ENCODE measurements at regions not wholly inside any gene's neighbourhood (a gene's known extent, or its start where the extent isn't known, plus 50 kb on each side); places are given as distances from the start of the nearest gene placed in this dataset.
A peak's percentile ranks its signal among the peaks of the same experiment; 100 is the strongest.

GRCh38 chr12:87160848-87161601 lies 868.2 kb downstream of the C12orf50 start:
- DNase-seq (ENCODE audit: low spot score) = no peak

DNA sequence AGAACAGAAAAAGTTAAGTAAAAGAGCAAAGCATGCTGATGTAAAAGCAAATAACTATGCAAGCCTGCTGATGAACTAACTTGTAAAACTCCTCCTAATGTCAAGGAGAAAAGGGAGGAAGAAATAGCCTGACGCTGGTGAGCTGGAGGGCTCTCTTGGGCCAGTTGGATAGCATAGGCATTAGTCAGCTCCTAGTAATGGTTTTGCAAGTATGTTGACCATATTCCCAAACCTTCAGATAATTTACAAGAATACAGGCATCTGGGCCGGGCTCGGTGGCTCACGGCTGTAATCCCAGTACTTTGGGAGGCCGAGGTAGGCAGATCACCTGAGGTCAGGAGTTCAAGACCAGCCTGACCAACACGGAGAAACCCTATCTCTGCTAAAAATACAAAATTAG lies 871.4 kb downstream of the C12orf50 start:
- no peak for DNase-seq (ENCODE audit: low spot score)

DNA sequence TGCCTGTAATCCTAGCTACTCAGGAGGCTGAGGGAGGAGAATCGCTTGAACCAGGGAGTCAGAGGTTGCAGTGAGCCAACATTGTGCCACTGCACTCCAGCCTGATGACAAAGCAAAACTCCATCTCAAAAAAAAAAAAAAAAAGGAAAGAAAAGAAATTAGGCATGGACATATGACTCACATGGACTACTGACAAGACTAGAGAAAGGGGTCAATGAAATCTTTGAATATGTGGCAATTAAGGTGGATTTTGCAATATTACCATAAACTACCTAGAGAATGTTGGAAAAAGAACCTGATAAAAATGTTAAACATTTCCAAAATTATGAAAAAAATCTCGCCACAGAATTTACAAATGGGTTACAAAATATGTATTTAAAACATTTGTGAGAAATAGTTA lies 873.6 kb downstream of the C12orf50 start:
- DNase-seq (ENCODE audit: low spot score) = no peak

DNA sequence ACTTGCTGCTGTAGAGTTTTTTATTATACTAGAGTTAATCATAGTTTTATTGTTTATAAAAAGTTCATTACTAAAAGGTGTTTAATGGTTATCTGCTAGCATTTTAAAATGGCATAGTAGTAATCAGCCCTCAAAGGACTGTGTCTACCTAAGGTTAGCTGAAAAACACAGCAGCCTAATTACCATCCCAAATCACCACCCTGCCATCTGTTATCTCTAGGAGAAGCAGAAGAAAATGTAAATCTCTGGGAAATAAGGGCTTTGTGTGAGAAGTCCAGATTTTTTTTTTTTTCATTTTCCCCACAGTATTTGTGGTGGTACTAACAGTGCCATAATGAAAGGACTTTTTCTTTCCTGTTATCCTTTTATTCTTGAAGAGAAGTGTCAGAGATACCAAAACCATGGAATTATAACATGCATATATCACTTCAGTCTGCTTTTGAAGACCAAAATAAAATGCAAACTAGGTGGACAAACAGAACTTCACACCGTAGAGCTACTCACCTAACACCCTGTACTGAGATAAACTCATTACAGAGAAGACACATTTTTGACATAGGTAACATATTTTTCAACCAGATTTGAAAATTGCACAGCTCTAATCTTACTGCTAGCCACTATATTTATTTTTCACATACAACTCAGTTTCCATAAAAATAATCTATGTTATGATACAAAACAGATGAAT lies 876.2 kb downstream of the C12orf50 start:
- DNase-seq (ENCODE audit: low spot score) = no peak

DNA sequence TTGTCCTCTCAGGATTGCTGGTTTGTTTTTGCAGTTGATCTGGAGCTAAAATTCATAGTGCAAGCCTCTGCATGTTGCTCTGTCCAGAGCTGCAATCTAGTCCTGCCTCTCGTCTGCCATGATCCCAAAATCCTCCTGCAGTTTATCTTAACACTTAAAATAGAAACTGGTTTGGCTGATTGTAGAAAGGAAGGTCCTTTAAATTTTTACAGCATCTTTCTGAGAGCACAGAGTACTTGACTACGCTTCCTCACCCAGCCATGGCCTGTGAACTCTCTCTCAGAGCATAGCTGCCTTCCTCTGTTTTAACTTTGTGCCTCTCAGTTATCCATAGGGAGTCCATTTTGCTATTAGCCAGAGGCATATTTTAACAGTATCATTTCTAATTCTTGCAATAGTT lies 877.1 kb downstream of the C12orf50 start:
- no peak for DNase-seq (ENCODE audit: low spot score)

- DNase-seq (ENCODE audit: low spot score) = no peak
Measured at GRCh38 chr12:87150969-87151662, 878.1 kb downstream of the C12orf50 start.

- no peak for DNase-seq (ENCODE audit: low spot score)
Measured at GRCh38 chr12:87142342-87142741, 886.2 kb upstream of the MGAT4C start.

GRCh38 chr12:87141091-87141490 lies 884.9 kb upstream of the MGAT4C start:
- DNase-seq (ENCODE audit: low spot score) = no peak

DNA sequence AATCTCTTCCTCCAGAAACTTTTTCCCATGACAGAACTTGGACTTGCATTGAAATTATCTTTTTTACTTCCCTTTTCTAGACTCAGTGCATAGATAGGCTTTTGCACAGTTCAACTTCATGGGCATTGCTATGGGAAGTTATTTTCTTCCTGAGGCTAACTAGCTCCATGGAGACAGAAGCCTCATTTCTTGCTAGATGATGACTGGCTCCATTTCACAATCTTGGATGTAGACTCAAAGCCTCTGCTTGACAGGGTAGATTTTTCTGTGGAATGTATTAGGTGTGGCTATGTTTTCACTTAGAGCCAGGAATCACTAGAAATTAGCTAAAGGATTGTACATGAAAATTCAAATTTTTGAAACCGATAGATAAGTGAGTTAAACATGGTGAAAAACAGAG lies 884.1 kb upstream of the MGAT4C start:
- DNase-seq (ENCODE audit: low spot score) = no peak

DNA sequence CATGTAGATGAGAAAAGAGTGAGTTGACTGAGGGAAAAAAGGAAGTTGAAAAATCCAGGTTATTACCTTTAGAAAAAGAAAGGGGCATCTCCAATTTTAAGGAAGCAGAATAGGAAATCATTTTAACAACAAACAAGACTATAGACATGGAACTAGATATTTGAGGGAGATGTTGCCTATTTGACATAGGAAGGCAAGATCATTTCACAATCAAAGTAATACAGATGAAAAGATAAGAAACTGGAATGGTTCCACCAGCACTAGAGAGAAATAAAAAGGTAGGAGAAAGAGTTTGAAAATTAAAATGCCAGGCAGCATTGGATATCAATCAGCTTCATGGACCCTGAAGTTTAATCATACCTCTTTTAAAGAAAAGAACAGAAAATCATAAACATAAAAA lies 881.0 kb upstream of the MGAT4C start:
- no peak for DNase-seq (ENCODE audit: low spot score)

GRCh38 chr12:87136330-87136976 lies 880.3 kb upstream of the MGAT4C start:
- DNase-seq (ENCODE audit: low spot score) = no peak

- peak; percentile 58 for DNase-seq (ENCODE audit: low spot score)
Measured at GRCh38 chr12:87127272-87127671, 871.1 kb upstream of the MGAT4C start.

- DNase-seq (ENCODE audit: low spot score) = no peak
Measured at GRCh38 chr12:87121896-87122295, 865.7 kb upstream of the MGAT4C start.

DNA sequence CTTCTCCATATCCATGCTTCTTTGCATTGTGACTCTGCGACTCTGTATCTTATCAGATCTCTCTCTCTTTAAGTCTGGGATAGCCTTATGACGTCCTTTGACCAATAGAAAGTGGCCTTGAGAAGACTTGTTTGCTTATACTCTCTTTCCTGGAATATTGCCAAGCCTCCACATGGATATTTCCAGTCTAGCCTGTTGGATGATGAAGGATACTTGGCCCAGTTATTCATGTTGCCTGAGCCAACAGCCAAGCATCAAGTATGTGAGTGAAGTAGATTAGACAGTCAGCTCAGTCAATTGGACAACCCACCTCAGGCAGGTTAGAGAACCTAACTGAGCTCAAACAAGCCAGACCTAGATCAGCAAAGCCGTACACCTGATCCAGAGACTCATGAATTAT lies 864.2 kb upstream of the MGAT4C start:
- no peak for DNase-seq (ENCODE audit: low spot score)

DNA sequence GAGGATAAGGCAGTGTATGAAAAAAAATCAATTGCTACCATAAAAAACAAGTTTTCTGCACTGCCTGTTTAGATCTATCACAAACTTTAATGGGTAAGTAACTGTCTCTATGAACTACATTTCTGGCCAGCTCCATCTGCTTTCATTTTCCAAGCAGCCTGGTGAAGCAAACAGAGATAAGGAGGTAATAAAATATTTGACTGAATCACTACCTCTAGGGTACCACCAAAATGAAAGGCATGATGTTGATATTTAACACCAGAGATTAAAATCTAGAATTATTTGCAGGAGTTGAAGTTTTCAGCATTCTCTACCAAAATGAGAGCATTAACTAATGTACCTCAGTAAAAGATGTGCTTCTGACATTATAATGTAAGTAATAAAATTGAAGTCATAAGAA lies 863.5 kb upstream of the MGAT4C start:
- no peak for DNase-seq (ENCODE audit: low spot score)

- DNase-seq (ENCODE audit: low spot score) = no peak
Measured at GRCh38 chr12:87117526-87117925, 861.3 kb upstream of the MGAT4C start.

- no peak for DNase-seq (ENCODE audit: low spot score)
Measured at GRCh38 chr12:87116780-87117179, 860.6 kb upstream of the MGAT4C start.

- DNase-seq (ENCODE audit: low spot score) = no peak
Measured at GRCh38 chr12:87112571-87113345, 856.6 kb upstream of the MGAT4C start.

- DNase-seq (ENCODE audit: low spot score) = no peak
Measured at GRCh38 chr12:87107766-87108165, 851.6 kb upstream of the MGAT4C start.

DNA sequence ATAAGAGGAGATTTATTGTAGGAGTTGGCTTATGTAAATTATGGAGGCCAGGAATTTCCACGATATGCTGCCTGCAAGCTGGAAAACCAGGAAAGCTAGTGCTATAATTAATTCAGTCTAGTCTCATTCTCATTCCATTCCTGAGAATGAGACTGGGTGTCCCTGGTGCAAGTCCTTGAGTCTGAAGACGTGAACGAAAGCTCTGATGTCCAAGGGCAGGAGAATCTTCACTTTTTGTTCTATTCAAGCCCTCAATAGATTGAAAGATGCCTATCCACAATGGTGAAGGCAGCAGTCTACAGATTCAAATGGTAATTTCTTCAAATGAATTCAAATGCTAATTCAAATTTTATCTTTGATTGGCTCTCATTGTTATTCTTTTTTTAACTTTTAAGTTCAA lies 851.1 kb upstream of the MGAT4C start:
- DNase-seq (ENCODE audit: low spot score) = no peak

- no peak for DNase-seq (ENCODE audit: low spot score)
Measured at GRCh38 chr12:87096082-87096585, 839.9 kb upstream of the MGAT4C start.

DNA sequence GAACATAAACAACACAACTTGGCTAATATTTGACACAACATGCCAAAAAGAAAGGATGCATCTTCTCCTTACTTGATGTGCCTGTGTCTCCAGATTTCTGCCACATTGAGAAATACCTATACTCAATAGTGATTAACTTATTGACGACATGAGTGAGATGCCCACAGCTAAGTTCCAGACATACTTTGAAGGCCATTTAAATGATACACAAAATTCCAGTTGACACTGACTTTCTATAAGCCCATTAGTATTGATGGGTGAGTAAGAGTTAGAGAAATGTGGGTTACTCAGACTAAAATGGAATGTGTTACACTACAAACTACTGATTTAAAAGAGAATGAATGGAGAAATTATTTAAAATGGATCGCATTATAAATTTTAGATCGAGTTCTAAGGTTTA lies 838.2 kb upstream of the MGAT4C start:
- no peak for DNase-seq (ENCODE audit: low spot score)
